GM12873 (cell line): ENCODE measurements at regions not wholly inside any gene's neighbourhood (a gene's known extent, or its start where the extent isn't known, plus 50 kb on each side); places are given as distances from the start of the nearest gene placed in this dataset.

Experiments used
- CTCF ChIP-seq: IDR thresholded peaks from 2 replicates; pipeline ENCODE4 v1.5.1; 2012; ENCODE audit warnings: low read depth, mild to moderate bottlenecking, moderate library complexity, low read length, control low read depth; ENCODE audit not compliant: insufficient read depth; ENCODE audit errors: missing control alignments

GRCh38 chr13:109974354-109974753 lies 188.0 kb upstream of the IRS2 start:
- no peak for TF ChIP-seq CTCF

GRCh38 chr13:109973279-109973678 lies 186.9 kb upstream of the IRS2 start:
- no peak for TF ChIP-seq CTCF

- TF ChIP-seq CTCF = no peak
Measured at GRCh38 chr13:109971456-109972090, 185.2 kb upstream of the IRS2 start.

- TF ChIP-seq CTCF = no peak
Measured at GRCh38 chr13:109971006-109971405, 184.6 kb upstream of the IRS2 start.

GRCh38 chr13:109968876-109969577 lies 182.6 kb upstream of the IRS2 start:
- TF ChIP-seq CTCF = no peak

GRCh38 chr13:109963960-109964563 lies 177.7 kb upstream of the IRS2 start:
- no peak for TF ChIP-seq CTCF

- no peak for TF ChIP-seq CTCF
Measured at GRCh38 chr13:109963384-109963783, 177.0 kb upstream of the IRS2 start.
